ENCODE measurements at regions not wholly inside any gene's neighbourhood (a gene's known extent, or its start where the extent isn't known, plus 50 kb on each side); places are given as distances from the start of the nearest gene placed in this dataset.
A peak's percentile ranks its signal among the peaks of the same experiment; 100 is the strongest.
"Not testable (repeated sequence)": the region's sequence is repeated elsewhere in the genome, so short reads cannot be mapped to it uniquely, and the experiment has no call there.

DNA sequence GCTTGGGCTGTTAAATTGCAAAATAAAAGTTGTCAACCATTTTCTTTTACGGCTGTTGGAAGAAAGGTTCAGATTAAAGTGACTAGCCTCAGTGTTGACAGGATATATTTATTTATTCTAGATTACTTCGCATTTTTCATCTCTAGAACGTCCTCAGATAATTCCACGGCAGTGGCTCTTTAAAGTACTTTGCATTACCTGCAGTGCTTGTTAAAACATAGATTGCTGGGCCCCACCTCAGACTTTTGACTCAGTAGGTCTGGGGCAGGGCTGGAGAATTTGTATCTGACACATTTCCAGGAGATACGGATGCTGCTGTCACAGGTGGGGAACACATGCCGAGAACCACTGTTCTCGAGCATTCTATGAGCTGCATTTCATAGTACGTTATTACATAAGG lies 292.7 kb downstream of the EDEM1 start:
- DNase-seq, result no peak

DNA sequence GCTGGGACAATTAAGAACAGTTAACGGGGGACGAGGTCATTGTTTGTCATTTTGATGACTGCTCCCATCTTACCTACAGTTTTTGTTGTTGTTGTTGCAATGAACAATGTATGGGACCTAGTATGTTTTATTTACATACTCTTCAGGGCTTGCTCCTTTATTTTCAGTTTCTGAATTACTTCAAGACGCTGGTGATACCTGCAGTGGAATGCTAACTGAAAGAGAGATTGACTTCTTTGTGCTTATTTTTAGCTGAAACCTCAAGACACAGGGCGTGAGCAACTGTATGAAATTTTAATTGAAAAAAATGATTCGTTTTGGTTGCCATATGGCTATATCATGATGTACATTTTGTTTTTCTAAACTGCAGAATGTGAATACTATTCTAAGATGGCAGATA lies 297.9 kb downstream of the EDEM1 start:
- DNase-seq, result no peak

DNA sequence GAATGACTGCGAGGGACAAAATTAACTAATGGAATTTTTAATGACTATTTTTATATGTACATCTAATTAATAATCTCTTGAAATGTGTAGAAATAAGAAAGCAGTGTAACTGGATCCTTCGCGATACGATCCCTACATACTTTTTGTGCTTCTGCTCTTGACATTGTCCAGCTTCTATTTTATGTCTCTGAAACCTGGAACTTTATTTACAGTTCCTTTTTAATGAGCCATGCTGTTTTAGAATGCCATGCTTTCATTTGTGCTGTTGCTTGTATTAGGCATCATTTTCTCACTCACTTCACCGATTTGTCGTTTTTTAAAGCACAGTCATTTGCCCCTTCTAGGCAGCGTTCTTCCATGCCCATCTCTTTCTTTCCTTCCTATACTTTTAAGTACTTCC lies 301.3 kb downstream of the EDEM1 start:
- no peak for DNase-seq

DNA sequence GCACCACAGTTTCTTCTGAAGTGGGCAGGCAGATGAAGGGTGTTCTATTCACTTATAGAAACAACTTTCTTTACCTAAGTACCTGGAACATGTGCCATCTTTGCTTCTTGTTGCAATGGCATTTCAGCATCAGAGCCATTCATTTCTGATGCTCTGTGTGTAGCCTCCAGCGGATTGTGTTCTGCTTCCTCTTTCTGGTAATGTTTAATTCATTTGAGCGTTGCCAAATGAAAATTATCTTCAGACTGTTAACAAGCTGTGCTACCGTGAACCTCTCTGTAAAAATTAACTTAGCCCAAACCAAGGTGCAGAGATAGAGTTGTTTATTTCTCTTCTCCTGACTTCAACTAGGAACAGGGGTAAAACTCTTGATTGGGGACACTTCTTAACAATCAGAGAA lies 302.0 kb downstream of the EDEM1 start:
- no peak for DNase-seq

DNA sequence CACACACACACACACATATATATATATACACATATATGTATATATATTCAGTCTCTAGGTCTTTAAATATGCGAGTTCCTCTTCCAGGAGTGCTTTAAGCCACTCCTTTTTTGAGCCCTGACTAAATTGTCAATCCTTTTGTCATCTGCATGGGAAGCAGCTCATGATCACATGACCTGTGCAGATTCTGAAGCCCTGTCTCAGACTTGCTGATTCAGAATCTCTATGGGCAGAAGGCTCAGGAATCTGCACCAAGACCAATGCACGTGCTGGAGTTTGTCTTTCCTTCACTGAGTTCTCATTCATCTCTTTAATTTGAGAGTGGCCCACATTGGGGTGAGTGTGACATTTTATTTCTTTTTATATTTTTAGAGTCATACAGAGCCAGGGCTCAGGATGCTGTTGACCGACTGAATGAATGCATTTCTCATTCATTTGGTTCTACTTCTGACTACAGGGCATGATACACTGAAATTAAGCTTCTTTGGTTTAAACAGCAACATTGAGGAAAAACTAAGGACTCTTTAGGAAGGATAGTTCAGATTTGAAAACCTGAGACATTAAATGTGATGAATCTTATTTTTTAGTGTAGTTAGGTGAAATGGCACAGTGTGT lies 307.5 kb downstream of the EDEM1 start:
- no peak for DNase-seq

DNA sequence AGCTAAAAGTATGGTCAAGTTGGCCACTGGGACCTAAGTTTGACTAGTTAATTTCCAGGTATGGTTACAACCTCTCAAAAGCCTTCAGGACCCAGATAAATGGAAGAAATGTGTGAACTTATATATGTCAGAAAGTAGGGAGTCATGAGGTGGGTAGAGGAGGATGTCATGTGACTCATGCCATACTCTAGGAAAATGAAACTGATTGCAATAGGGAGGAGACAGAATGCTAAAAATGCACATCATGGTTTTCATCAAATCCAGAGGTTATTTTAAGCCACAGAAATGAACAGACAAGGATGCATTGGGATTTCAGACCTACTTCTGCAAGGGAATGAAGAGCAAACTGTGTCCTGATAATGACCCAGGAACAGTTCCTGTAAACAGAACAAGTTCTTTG lies 310.0 kb downstream of the EDEM1 start:
- no peak for DNase-seq

- no peak for DNase-seq
Observed at GRCh38 chr3:5498981-5499380, 311.5 kb downstream of the EDEM1 start.

DNA sequence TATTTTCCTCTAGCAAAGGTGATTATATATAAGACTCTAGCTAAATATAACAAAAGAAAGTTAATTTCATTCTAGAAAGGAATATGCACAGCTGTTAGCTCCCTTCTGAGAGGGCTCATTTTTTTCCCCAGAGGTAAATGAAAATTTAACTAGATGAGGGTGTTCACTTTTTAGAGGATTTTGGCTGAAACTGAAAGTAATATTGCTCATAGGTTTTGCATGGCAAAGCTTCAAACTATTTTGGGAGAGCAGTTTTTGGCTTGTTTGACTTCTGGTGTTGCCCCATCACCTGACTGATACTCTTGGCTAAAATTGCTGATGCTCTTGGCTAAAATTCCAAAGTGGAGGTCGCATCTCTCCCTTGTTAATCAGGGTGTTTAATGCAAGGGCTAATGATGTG lies 311.9 kb downstream of the EDEM1 start:
- DNase-seq, result no peak

DNA sequence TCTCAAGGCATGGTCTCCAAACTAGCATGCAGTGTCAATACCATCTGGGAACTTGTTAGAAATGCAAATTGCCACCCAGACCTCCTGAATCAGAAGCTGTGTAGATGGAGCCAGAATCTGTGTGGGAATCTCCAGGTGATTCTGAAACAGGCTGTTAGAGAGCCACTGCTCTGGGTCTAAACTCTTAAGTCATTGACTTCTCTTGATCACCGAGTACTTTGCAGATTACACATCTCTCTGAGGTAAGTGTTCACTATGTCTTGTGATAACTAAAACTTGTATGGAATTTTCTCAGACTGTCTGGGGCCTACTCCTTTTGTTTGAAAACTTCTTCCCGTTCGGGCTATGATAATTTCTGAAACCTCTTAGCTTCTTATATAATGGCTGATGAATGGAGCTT lies 315.6 kb downstream of the EDEM1 start:
- no peak for DNase-seq

GRCh38 chr3:5504135-5504534 lies 316.6 kb downstream of the EDEM1 start:
- no peak for DNase-seq

GRCh38 chr3:5505163-5505562 lies 317.7 kb downstream of the EDEM1 start:
- DNase-seq, result no peak

DNA sequence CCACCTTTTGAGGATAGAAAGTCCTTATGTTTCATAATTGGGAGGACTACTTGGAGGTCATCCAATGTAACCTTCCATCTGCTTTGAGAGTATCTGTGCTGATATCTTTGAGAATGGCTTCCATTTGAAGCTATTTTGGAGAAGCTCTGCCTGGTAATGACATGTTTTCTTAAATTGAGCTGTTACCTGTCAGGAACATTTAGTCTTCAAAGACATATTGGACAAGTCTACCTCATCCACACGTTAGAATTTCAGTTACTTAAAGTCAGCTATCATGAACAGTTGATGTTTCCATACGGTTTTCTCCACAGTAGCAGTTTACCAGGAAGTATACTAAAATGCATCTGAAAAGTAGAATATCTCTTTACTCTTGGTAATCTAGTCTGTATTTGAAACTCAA lies 318.5 kb downstream of the EDEM1 start:
- DNase-seq, result no peak

DNA sequence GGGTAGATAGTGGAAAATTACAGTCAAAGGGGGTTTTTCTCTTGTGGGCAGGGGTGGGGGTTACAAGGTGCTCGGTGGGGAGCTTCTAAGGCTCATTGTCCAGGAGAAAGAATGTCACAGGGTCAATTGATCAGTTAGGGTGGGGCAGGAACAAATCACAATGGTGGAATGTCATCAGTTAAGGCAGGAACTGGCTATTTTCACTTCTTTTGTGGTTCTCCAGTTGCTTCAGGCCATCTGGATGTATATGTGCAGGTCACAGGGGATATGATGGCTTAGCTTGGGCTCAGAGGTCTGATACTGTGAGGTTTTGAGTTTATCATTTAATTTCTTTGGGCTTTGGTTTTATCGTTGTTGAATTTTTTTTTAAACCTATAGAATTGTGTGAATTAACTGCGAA lies 321.4 kb downstream of the EDEM1 start:
- DNase-seq, result not testable (repeated sequence)

DNA sequence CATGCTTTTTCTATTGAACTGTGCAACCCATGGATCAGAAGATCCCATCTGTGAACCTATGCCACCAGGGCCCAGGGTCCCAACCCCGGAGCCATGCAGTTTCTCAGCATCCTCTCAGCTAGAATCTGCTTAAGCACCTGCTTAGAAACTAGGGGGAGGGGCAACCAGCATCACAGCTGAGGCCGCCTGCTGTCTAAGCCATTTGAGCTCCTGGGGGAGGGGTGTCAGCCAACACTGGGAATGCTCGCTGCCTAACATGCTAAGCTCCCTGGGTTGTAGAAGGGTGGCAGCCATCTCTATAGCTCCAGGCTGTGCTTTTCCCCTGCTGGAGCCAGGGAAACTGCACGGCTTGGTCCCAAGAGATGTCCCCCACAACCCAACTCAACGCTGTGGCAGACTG lies 322.8 kb downstream of the EDEM1 start:
- DNase-seq, result no peak

GRCh38 chr3:5517921-5518320 lies 330.4 kb downstream of the EDEM1 start:
- no peak for DNase-seq

DNA sequence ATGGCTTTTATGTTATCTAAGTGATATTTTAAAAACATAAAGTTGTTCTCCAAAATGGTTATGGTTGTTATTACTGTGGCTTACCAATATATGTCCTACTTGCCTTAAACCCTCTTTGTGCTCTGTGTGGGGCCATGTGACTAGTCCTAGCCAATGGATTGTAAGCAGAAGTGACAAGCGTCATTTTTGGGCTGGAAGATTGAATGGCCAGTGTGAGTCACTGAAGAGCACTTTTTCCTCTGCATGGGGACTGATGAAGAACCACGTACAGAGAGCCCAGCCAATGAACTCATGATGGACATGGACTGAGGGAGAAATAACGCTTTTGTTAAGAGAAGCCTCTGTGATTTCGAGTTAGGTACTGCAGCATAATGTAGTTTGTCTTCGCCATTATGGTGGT lies 332.7 kb downstream of the EDEM1 start:
- DNase-seq, result no peak

GRCh38 chr3:5523125-5523524 lies 335.6 kb downstream of the EDEM1 start:
- DNase-seq, result no peak

GRCh38 chr3:5531039-5531438 lies 343.5 kb downstream of the EDEM1 start:
- no peak for DNase-seq

GRCh38 chr3:5531741-5532290 lies 344.3 kb downstream of the EDEM1 start:
- peak; percentile 61 for DNase-seq

DNA sequence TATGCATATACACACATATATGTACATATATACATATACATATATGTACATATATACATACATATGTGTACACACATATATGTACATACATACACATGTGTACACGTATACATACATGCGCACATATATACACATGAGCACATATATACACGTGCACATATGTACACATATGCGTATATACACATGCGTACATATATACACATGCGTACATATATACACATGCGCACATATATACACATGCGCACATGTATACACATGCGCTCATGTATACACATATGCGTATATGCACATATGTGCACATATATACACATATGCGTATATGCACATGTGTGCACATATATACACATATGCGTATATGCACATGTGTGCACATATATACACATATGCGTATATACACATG lies 353.0 kb downstream of the EDEM1 start:
- DNase-seq, result no peak

DNA sequence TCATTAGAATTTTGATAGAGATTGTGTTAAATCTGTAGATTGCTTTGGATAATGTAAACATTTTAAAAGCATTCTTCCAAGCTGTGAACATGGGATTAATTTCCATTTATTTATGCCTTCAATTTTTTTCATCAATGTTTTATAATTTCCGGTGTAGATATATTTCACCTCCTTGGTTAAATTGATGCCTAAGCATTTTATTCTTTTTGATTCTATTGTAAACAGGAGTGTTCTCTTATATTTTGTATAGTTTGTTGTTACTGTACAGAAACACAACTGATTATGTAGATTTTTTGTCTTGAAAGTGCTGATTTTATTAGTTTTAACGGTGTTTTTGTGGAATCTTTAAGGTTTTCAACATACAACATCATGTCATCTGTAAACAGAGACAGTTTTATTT lies 355.0 kb downstream of the EDEM1 start:
- DNase-seq, result no peak

- no peak for DNase-seq
Observed at GRCh38 chr3:5543047-5543446, 355.5 kb downstream of the EDEM1 start.

- no peak for DNase-seq
Observed at GRCh38 chr3:5545719-5546118, 358.2 kb downstream of the EDEM1 start.

DNA sequence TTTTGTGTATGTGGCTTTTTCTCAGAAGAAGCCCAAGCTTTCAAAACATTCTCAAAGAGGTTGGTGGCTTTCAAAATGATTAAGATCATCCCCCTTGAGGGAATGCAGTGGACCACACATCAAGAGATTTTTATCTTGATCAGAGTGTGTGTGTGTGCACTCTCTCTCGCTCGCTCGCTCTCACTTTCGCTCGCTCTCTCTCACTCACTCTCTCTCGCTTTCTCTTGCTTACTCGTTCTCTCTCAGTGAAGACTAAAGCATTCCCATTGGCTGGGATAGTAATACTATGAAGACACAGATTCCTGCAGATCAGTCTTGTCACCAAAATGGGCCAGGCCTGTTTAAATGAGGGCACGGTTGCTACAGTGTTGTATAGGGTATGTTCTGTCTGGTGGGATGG lies 365.7 kb downstream of the EDEM1 start:
- no peak for DNase-seq

DNA sequence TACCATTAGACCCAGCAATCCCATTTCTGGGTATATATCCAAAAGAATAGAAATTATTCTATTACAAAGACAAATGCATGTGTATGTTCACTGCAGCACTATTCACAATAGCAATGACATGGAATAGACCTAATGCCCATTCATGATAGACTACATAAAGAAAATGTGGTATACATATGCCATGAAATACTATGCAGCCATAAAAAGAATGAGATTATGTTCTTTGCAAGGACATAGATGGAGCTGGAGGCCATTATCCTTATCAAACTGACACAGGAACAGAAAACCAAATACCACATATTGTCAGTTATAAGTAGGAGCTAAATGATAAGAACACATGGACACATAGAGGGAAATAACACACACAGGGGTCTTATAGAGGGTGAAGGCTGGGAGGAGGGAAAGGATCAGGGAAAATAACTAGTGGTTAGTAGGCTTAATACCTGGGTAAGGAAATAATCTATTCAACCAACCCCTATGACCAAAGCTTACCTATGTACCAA lies 366.8 kb downstream of the EDEM1 start:
- DNase-seq, result peak; percentile 43
